GM18858 (cell line): ENCODE measurements at regions not wholly inside any gene's neighbourhood (a gene's known extent, or its start where the extent isn't known, plus 50 kb on each side); places are given as distances from the start of the nearest gene placed in this dataset.

ENCODE experiments used
- ATAC-seq: cut with Tn5 transposase; IDR thresholded peaks from one replicate; pipeline ENCODE4 v1.9.1; 2021; ENCODE audit not compliant: unreplicated experiment

DNA sequence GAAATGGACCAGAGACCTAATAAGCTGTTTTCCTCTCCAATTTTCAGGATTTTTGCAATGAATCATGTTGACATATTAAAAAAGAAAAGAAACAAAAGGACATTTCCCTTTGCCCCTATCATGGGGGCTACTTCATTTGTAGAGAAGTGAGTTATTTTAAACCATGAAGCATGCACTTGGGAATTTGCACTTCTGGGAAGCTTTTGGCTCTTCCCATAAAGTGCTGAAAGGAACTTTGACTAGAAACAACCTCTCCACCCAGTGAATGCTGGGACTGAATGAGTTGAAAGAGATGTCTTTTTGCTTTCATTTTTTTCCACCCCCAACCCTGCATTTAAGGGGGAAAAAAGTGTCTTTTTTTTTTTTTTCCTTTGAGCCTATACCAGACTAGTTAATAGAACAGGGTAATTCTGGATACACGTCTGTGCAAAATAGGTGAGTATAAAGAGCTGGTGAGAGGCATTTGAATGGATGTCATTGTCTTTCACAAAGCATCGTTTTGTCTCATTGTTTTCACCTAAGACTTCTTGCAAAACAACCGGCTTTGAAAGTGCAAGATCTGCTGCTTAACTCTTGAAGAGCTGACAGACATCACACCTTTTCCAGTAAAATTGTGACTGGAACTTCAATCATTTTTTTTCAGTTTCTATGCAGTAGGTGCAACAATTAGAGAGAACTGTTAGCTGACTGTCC lies 138.7 kb upstream of the BACH2 start:
- no peak for ATAC-seq

DNA sequence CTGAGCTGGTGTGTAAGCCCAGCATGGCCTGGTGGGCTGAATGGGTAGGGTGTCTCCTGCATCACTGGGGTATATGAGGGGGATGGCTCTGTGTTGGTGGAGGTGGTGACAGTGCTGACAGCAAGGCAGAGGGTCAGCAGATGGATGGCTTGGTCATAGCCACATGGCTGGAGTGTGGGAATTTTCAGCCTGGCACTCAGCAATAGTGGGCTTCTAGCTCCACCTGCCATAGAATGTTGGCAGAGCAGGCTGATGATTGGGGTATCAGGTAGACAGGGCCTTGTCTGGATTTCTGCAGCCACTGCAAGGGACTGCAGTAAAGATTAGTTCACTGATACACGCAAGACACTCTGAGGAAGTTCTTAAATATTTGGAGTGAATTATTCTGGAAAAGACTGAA lies 137.5 kb upstream of the BACH2 start:
- no peak for ATAC-seq

DNA sequence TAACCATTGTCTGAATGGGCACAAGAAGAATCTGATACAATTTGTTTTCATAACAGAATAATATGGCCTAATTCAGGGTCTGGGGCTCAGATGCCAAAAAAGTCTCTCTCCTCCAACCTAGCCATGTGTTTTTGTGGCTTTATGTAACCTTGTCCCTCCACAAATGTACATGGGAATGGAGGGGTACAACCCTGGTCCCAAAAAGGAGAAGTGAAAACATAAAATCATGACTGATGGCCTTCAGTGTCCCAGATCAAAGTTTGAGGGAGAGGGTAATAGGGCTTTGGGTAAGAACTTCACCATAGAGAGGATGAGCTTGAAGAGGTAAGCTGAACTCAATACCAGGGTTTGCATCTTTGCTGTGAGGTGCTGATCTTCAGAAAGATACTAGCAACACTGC lies 136.3 kb upstream of the BACH2 start:
- ATAC-seq: no peak

DNA sequence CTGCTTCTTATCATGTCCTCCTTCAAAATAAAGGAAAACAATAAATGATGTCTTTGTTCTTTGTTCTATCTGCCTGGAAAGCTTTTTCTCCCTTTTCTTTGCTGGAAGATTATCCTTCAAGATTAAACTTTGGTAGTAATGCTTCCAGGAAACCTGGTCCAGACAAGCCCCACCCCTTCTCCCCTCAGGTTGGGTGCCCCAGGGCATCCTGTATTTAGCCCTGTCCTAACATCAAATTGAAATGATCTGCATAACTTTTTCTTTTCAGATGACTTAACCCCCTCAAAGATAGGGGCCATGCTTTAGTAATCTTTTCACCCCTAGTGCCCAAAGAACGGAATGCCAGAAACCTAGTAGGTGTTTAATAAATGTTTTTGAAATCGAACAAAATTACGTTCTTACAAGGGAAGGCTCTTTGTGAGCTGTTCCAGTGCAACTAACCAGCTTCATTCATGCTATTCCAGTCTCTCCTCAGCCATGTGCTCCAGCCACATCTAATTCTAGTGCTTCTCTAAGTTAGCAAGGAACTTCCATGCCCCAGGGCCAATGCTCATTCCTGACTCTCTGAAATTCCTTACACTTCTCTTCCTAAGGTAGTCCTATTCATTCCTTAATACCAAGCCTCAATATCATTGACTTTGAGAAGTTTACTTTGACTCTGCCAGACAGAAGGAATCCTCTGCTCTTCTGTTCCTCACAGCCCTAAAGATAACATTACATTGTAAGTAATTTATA lies 135.6 kb upstream of the BACH2 start:
- no peak for ATAC-seq

DNA sequence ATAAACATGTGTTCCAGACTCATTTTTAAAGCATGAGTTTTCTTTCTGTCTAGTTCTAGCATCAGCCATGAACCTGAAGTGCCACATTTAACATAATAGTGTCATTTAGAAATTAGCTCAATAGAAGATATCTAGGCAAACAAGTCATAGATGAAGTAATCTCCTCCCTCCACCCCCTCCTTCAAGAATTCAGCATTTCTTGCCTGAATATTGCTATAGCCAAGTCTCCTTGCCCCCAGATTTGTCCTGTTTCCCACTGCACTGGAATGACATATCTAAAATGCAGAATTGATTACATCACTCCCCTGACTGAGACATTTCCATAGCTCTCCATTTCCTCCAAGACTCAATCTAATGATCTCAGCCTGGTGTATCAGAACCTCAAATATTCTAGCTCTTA lies 134.9 kb upstream of the BACH2 start:
- ATAC-seq: no peak

DNA sequence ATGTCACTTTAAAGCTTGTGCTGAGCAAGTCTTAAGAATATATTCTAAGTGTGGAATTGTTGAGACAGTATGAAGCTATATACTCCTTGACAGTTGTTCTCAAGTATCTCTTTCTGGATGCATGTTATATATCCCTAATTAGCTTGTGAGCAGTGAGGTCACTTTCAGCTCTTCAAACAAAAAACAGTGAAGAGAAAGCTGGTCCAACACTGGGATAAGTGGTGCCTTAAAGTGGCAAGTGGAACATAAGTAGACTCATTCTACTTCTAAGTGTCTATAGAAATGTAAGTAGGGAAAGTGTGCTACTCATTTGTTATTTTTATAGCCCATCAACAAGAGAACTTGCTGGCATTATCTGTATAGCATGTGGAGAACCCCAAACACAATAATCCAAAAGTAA lies 133.1 kb upstream of the BACH2 start:
- ATAC-seq: no peak

DNA sequence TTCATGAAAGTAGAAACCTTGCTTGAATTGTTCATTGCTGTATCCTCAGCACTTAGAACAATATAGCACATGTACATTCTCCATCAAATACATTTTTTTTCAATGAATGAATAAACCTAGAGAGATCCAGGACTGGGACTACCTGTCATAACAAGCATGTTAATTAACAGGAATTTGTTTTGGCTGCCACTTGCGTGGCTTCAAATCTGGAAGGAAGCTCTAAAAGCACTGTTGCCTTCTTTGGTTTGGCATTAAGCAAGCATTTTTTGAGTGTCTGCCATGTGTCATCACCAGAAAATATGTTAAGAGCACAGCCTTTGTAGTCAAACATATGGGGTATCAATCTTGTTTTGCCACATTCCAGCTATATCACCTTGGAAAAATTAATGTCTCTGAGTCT lies 131.9 kb upstream of the BACH2 start:
- ATAC-seq: no peak

DNA sequence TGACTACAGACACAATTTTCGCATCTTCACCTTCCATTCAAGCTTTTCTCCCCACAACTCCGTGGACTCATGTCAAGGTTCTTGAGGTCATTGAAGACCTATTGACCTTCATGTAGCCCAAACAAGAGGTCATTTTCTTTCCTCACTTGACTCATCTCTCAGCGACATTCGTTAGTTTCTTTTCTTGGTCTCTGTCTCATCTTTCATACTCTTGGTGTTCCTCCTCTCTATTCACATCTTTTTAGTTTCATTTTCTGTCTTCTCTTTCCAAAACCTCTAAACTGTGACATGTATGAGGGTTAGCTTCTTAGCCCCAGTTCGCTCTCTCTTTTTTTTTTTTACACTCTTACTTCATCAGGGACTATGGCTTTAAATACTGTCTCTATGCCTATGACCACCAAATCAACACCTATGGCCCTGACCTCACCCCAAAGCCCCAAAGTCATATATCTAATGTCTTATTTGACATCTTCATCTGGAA lies 128.6 kb upstream of the BACH2 start:
- ATAC-seq: peak; percentile 97

DNA sequence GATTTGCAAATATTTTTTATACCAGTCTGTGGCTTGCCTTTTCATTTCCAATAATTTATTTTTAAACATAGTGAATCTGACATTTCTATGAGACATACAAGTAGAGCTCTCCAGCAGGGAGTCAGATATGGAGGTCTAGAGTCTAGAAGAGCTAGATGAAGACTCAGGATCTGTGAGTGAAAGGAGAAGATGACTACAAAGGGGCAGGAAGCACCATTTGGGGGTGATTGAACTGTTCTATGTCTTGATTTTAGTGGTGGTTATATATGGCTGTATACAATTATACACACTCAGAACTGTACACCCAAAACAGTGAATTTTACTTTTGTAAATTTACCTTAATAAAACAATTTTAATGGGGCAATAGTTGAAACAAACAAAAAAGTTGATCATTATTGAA lies 127.9 kb upstream of the BACH2 start:
- ATAC-seq: no peak

DNA sequence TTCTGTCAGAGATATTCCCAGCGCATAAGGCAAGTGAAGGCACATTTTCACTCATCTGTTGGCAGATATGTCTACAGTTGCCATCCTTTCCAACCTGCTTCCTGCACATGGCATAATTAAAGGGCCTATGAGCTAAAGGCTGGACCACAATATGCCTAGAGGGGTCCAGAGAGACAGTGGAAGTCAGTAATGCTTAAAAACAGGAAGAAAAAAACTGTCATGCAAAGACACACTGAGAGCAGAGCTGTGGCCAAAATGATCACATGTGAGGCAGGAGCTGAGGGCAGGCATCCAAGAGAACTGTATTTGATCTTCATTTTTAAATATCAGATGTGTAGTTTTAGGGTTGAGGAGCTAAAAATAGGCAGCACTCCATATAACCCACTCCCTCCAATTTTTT lies 125.0 kb upstream of the BACH2 start:
- no peak for ATAC-seq

DNA sequence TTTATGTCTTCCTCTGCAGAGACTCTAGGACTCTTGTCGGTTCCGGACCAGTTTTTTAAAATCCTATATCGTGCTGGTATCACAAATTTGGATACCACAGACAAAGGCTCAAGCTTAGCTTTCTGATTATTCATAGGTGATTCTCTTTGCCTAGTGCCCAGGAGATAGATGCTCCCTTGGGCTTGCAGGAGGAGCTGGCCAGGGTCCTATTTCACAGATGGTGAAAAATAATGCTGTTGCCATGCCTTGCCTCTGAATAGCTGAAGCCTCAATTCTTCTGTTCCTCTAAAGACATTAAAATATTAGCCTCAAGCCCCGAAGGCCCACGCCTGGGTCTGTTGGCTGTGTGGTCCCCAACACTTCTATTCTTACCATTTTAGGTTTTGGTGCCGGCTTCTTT lies 123.9 kb upstream of the BACH2 start:
- no peak for ATAC-seq

DNA sequence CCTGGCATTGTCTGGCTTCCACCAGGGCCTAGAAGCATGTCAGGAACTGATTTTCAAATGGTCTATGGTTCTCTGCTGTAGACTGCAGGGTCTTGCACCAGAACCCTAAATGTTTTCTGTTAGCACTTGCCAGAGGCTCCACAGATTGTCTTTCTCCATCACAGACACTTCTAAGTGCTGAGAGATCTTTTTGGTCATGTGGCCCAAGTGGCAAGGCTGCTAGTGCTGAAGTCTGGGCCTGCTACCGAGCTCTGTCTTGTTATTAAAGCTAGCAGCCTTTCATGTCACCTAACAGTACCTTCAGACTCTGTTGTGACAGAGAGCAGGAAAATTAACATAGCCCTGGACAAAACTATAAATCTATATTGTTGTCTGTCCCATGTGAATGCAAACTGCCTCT lies 120.7 kb upstream of the BACH2 start:
- no peak for ATAC-seq

DNA sequence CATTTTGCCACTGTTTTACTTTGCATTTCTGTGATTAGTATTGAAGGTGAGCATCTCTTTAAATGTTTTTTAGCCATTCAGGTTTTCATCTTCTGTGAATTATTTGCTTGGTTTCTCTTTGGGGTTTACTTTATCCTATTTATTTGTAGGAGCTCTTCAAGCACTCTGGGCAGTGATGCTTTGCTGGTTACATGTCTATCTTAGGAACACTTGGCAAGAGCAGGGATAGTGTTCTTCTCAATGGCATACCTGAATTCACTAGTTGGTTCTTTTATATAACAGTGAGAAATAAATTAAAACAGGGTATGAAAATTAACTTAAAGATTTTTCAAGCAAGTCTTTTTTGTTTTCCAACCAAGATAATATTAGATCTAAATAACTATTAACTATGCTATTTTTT lies 119.7 kb upstream of the BACH2 start:
- ATAC-seq: no peak

DNA sequence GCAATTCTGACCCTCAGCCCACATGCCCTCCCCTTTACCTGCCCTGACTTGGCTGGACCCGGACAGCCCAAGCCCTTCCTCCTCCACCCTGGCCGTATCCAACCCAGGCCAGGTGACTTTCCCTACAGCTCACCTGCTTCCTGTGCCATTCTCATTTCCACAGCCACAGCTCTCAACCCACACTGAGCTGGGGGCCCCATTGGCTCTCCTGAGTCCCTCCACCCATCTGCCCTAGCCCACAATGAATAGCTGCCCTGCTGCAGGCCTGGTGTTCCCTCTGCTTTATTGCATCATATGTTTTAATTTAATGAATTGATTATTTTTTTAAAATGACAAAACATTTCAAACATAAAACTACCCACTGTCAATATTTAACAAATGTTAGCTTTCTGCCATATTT lies 118.5 kb upstream of the BACH2 start:
- no peak for ATAC-seq

DNA sequence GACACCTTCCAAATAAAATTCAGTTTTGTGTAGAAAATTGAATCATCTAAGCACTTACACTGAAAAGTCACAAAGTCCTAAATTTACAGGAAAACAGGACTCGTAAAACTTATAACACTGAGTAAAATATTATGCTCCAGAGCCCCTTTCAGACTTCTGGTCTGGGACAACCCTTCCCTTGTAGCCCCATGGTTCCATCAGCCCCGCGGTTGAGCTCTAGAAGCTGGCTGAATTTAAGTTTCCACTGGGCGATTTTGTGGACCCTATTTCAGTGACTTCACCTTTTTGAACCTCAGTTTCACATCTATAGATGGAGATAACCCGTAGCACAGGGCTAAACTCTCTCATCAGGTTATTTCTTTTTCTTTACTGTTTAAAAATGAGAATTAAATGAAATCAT lies 117.7 kb upstream of the BACH2 start:
- ATAC-seq: no peak

DNA sequence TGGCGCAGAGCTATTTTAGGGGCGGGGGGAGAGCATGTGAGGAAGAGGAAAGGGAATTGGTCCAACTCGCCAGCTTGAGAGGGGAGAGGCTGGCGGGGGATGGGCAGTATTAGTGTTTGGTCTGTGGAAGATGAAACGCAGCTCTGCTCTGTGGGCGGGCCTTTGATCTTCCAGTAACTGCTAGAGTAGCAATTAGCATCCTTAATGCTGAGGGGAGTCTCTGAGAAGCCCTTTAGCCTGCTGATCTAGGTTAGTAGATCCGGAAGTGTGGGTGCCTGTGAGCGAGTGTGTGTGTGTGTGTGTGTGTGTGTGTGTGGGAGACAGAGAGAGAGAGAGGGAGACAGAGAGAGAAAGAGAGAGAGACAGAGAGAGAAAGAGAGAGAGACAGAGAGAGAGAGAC lies 117.2 kb upstream of the BACH2 start:
- no peak for ATAC-seq

DNA sequence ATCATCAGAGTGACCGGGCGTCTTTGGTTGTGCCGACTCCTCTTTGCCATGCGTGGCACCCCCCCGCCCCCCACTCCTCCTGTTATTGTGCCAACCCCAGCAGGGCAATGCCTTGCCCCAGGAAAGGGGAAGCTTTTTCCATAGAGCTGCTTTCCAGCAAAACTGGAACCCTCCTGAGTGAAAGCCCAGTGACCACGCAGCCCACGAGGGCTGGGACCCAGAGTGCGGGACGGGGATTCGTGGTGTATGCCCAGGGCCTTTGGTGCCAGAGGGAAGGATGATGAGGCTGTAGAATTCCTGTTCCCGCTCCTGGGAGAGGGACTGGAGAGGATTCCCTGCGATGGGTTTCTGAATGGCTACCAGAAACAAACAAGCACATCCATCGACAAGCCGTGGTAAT lies 116.8 kb upstream of the BACH2 start:
- no peak for ATAC-seq

DNA sequence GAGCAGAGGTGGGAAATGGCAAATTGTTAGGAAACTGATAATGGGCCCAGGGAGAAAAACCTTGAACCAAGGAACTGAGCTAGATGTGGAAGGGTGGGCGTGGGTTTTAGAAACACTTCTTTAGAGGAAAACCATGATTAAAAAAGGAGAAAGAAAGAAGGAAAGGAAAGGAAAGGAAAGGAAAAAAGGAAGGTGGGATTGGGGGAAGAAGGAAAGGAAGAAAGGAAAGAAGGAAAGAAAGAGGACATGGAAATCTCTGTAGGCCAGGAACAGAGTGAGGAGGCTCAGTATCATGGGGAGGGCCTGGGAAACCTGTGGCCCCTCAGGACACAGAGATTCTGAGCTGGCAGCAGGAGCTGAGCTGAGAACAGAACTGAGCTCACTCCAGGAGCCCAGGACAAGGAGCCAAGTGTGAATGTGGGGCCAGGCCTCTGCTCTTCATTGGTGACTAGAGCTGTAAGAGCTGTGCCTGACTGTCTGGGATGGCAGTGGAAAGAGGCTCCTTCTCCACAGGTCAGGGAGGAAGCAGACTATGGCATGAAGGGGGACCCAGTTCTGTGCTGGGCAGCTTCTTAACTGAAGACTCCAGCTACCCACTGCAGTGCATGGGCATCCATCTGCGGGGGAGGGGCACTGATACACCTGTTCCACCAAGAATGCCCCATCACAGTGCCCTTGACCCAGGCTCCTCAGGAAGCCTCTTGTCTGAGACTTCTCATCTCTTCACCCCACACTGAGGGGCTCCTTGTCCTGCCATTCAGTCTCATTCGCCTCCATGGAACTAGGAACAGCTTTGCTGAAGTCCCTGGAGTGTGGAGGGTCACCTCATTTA lies 116.1 kb upstream of the BACH2 start:
- ATAC-seq: no peak

DNA sequence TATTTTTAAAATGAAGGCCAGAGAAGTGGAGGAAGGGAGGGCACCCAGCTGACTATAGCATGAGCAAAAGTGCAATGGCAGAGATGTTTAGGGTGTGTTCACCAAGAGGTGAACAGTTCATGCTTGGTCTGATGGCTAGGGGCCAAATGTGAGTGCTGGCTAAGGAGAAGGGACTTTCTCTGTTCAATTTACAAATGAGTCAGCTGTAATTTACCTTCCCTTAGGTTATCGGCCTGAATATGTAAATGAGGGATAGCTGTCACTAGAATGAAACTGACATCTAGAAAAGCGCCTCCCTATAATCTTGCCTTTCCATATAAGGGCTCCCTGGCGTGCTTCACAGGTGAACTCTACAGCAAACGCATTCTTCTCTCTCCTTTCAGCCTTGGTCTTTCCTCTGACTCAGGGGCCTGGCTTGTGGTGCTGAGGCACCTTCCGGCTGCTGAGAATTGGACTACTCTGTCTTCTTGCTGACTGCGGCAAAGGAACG lies 114.7 kb upstream of the BACH2 start:
- ATAC-seq: peak; percentile 96

DNA sequence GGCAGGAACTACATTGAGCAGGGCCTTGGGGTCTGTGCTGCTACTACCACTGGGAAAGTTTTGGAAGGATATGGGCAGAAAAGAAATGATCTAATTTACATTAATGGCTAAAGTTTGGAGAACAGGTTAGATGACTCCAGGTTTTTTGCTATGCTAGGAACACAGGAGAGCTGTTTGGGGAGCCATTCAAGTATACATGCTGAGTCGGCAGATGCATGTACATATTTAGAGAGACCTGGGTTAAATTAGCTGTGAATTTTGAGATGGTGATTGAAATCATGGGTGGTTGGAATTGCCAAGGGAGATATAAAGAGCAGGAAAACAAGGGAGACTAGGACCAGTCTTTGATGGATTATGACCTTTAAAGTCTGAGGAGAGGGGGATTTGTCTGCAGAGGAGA lies 113.1 kb upstream of the BACH2 start:
- ATAC-seq: no peak

DNA sequence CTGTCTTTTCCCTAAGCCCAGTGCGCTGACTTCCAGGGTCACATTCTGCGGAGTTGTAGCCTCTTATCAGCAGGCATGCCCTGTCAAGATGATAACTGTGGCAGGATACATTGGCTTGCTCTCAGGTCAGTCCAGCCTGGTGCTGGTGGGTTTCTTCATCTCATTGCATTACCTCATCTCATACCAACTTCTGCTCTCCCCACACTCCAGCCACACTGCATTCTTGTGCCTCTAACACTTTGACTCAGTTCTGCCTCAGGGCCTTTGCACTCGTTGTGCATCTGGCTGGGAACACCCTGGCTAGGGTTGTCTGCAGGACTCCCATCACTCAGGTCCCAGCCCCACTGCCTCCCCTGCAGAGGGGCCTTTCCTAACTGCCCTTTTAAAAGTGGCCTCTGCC lies 110.3 kb upstream of the BACH2 start:
- no peak for ATAC-seq
